ENCODE measurements at regions not wholly inside any gene's neighbourhood (a gene's known extent, or its start where the extent isn't known, plus 50 kb on each side); places are given as distances from the start of the nearest gene placed in this dataset.

DNA sequence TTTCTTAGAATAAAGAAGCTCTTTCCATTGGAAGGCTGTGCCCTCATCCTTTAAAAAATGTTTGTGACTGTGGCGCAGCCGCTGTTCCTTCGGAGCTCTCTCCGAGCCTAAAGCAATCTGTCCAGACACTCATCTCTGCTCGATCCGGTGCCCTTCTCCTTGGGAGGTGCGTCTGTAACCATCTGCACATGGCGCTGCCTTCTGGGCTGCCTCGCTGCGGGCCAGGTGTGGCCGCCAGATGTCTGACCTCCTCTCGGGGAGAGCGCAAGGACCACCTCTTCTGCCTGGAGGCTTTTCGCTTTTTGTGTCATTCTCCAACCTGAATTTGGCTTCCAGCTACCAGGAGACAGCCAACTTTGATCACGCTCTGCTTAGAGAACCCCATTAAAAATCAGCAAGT, 153.4 kb upstream of the PTCH1 start:
- TF ChIP-seq, protein P1, sequence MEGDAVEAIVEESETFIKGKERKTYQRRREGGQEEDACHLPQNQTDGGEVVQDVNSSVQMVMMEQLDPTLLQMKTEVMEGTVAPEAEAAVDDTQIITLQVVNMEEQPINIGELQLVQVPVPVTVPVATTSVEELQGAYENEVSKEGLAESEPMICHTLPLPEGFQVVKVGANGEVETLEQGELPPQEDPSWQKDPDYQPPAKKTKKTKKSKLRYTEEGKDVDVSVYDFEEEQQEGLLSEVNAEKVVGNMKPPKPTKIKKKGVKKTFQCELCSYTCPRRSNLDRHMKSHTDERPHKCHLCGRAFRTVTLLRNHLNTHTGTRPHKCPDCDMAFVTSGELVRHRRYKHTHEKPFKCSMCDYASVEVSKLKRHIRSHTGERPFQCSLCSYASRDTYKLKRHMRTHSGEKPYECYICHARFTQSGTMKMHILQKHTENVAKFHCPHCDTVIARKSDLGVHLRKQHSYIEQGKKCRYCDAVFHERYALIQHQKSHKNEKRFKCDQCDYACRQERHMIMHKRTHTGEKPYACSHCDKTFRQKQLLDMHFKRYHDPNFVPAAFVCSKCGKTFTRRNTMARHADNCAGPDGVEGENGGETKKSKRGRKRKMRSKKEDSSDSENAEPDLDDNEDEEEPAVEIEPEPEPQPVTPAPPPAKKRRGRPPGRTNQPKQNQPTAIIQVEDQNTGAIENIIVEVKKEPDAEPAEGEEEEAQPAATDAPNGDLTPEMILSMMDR (IDR thresholded peaks at IDR 0.05), result no peak
- TF ChIP-seq POLR2A (IDR thresholded peaks at IDR 0.05), result no peak
